Kidney epithelial cell (primary cell): ENCODE measurements at regions not wholly inside any gene's neighbourhood (a gene's known extent, or its start where the extent isn't known, plus 50 kb on each side); places are given as distances from the start of the nearest gene placed in this dataset.
"Not testable (repeated sequence)": the region's sequence is repeated elsewhere in the genome, so short reads cannot be mapped to it uniquely, and the experiment has no call there.

ENCODE experiments used
- DNase-seq: peaks from one replicate; pipeline ENCODE4 v3.0.0-alpha.2; 2010; ENCODE audit warnings: low read depth
- H3K27me3 ChIP-seq: 2 replicates; pipeline ENCODE4 v1.6.0; 2011; ENCODE audit warnings: low read length; ENCODE audit not compliant: control insufficient read depth, insufficient read depth
- H3K36me3 ChIP-seq: 2 replicates; pipeline ENCODE4 v1.5.1; 2011; ENCODE audit warnings: low read length; ENCODE audit not compliant: control insufficient read depth, insufficient read depth
- H3K4me3 ChIP-seq: 2 replicates; pipeline ENCODE4 v1.5.1; 2011; ENCODE audit warnings: low read depth, mild to moderate bottlenecking, control low read depth, low read length
- CTCF ChIP-seq: IDR thresholded peaks from 2 replicates; pipeline ENCODE4 v1.5.1; 2011; ENCODE audit warnings: mild to moderate bottlenecking, moderate library complexity, low read length, control low read depth, inconsistent platforms; ENCODE audit not compliant: insufficient read depth, poor library complexity, severe bottlenecking

- Histone ChIP-seq H3K36me3 (no peaks in the 10 kb centered on the region), H3K4me3 (no peak overlapping the region), H3K27me3 (no peaks in the 10 kb centered on the region)
- no peak for TF ChIP-seq CTCF
- no peak for DNase-seq
Measured at GRCh38 chr5:108507631-108508030, 125.7 kb upstream of the FBXL17 start.

GRCh38 chr5:108505608-108506007 lies 123.7 kb upstream of the FBXL17 start:
- Histone ChIP-seq H3K4me3 (no peak overlapping the region), H3K36me3 (no peaks in the 10 kb centered on the region), H3K27me3 (no peaks in the 10 kb centered on the region)
- no peak for DNase-seq
- no peak for TF ChIP-seq CTCF

DNA sequence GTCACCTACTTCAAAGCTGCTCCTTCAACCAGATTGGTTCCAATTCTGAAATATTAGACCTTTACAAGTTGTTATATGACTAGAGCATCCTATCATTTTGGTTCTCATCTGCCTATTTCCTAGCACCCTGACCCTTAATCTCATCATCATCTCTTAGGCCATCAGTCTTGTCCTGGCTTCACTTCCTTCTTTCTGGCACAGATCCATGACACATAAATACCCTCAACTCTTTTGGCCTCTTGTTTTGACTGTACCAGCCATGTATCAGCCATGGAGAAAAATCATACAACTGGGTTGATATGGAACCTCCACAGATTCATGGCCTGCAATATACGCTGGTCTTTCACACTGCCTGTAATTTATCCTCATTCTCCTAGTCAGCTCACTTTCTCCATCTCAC lies 123.1 kb upstream of the FBXL17 start:
- no peaks in the 10 kb centered on the region for H3K27me3 ChIP-seq
- no peaks in the 10 kb centered on the region for H3K36me3 ChIP-seq
- DNase-seq: no peak
- TF ChIP-seq CTCF: no peak
- no peak overlapping the region for H3K4me3 ChIP-seq

- TF ChIP-seq CTCF: no peak
- no peaks in the 10 kb centered on the region for H3K27me3 ChIP-seq
- H3K4me3 ChIP-seq: no peak overlapping the region
- H3K36me3 ChIP-seq: no peaks in the 10 kb centered on the region
- DNase-seq: no peak
Measured at GRCh38 chr5:108503986-108504385, 122.1 kb upstream of the FBXL17 start.

GRCh38 chr5:108495615-108496014 lies 113.7 kb upstream of the FBXL17 start:
- not testable (repeated sequence) for H3K27me3 ChIP-seq, H3K36me3 ChIP-seq, H3K4me3 ChIP-seq, DNase-seq

- TF ChIP-seq CTCF: no peak
- DNase-seq: no peak
- Histone ChIP-seq H3K27me3 (no peaks in the 10 kb centered on the region), H3K4me3 (no peak overlapping the region), H3K36me3 (no peaks in the 10 kb centered on the region)
Measured at GRCh38 chr5:108487951-108488350, 106.1 kb upstream of the FBXL17 start.

GRCh38 chr5:108484035-108484434 lies 102.1 kb upstream of the FBXL17 start:
- H3K27me3 ChIP-seq: no peaks in the 10 kb centered on the region
- TF ChIP-seq CTCF: no peak
- DNase-seq: no peak
- H3K36me3 ChIP-seq: no peaks in the 10 kb centered on the region
- H3K4me3 ChIP-seq: no peak overlapping the region
